HS-27A (cell line): ENCODE measurements at regions not wholly inside any gene's neighbourhood (a gene's known extent, or its start where the extent isn't known, plus 50 kb on each side); places are given as distances from the start of the nearest gene placed in this dataset.
A peak's percentile ranks its signal among the peaks of the same experiment; 100 is the strongest.
"Not testable (repeated sequence)": the region's sequence is repeated elsewhere in the genome, so short reads cannot be mapped to it uniquely, and the experiment has no call there.

Source experiments
- DNase-seq: peaks from one replicate; pipeline ENCODE4 v3.0.0-alpha.2; 2012; ENCODE audit warnings: low read depth, missing footprints

DNA sequence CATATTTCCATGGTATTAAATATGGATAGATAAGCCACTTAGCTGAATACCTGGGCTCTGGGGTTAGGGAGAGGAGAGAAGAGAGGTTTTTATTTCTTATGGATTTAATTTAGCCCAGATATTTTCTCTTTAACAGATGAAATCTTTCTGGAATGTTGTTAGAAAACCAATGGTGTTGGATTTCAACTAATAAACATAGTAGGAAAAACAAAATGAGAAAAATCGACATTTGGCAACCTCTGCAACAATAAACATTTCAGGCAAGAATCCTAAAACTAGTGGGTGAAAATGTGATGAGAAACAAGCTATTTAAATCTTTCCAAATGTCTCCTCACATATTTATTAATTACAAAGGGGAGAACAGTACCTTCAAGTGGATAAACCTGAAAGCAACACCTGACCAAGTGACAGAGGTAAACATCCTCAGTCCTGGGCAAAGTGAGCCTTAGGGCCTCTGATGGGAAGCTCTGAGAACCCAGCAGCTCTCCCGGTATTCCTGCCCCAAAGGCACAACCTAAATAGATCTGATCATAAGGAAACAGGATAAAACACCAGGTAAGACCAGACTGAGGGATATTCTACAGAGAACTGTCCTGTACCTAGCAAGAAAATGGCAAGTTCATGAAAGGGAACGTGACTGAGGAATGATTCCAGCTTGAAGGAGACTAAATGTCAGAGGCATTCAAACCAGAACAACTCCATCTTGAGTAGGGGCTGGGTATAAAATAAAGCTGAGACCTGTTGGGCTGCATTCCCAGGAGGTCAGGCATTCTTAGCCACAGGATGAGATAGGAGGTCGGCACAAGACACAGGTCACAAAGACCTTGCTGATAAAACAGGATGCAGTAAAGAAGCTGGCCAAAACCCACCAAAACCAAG lies 163.7 kb downstream of the ESM1 start:
- no peak for DNase-seq

DNA sequence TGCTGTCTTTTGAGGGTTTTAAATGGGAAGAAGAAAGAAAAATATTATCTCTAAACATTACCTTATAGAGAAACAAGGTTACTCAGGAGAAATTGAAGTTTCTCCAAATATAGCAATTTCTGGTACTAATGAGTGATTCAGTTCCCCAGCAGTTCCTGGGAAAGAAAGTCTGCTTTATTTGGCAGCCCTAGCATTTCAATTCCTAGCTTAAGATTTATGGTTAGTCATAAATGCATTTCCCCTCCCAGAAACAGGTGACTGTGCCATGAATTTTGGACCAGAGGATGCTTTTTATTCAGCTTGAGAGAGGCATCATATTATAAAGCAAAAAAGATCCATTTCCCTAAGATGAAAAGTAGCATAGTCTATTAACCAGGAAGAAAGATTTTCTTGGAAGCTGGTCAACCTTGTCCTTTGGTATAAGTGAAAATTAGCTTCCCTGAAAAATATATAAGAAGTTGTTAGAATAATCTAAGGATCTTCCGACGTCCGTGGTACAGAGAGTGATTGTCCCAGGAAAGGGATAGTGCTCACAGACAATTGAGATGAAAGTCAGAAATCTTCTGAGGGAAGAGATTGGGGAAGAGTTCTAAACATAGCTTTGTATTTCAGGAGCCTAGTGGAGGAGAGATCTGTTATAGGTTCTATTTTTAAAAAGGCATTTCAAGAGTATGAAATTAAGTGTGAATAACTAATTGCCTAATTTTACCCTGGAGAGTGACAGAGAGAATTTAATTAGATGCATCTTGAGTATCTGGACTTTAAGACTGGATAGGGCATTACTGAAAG lies 164.9 kb downstream of the ESM1 start:
- no peak for DNase-seq

- peak; percentile 12 for DNase-seq
Observed at GRCh38 chr5:54807421-54807820, 178.0 kb downstream of the ESM1 start.

DNA sequence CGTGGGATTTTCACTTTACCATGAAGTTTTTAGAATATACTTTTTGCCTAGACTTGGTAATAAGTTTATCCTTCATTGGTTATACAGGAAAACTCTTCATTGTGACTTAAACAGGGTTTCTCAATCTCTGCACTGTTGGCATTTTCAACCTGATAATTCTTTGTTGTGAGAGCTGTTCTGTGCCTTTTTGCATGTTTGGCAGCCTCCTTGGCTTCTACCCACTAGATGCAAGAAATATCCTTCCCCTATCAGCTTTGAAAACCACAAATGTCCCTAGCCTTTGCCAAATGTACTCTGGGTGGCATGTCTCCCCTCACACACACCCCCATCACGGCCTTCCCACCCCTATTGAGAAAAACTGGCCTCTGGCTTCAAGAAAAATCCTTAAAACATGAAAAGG lies 180.9 kb downstream of the ESM1 start:
- DNase-seq, result no peak

GRCh38 chr5:54804086-54804485 lies 181.3 kb downstream of the ESM1 start:
- DNase-seq, result no peak

GRCh38 chr5:54803471-54804011 lies 181.9 kb downstream of the ESM1 start:
- DNase-seq, result no peak

GRCh38 chr5:54799645-54800044 lies 185.7 kb downstream of the ESM1 start:
- no peak for DNase-seq

DNA sequence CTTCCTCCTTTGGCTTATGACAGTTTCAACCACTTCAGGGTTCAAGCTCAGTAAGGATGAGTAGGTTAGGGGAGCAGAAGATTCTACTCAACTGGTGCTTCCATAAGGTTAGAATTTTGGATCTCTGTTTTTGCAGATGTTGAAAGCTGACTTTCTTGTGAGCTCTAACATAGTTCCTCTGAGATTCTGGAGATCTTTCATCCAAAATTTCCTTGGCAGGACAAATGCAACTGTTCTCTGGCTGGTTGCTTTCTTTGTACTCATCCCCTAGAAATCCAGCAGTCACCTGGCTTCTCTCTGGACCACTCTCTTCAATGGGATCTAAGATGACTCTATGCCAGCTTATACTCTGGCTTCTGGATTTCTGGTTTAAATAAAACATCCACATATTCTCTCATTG lies 189.6 kb downstream of the ESM1 start:
- DNase-seq, result no peak

DNA sequence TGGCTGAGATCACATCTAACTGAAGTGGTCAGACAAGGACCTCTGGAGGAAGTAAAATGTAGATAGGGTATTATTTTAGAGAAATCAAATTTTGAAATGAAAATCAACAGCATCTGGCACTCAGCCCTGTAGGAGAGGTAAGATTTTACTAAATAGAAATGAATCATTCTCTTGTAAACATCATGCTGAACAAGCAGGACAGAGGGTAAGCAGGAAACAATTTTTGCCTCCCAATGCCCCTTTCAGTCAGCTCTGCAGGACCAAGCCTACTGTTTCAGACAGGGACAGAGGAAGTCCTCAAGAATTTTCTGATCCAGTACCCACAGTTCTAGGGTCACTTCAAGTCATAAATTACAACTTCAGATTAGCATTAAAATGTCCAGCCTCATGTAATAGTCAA lies 190.1 kb downstream of the ESM1 start:
- DNase-seq, result no peak

DNA sequence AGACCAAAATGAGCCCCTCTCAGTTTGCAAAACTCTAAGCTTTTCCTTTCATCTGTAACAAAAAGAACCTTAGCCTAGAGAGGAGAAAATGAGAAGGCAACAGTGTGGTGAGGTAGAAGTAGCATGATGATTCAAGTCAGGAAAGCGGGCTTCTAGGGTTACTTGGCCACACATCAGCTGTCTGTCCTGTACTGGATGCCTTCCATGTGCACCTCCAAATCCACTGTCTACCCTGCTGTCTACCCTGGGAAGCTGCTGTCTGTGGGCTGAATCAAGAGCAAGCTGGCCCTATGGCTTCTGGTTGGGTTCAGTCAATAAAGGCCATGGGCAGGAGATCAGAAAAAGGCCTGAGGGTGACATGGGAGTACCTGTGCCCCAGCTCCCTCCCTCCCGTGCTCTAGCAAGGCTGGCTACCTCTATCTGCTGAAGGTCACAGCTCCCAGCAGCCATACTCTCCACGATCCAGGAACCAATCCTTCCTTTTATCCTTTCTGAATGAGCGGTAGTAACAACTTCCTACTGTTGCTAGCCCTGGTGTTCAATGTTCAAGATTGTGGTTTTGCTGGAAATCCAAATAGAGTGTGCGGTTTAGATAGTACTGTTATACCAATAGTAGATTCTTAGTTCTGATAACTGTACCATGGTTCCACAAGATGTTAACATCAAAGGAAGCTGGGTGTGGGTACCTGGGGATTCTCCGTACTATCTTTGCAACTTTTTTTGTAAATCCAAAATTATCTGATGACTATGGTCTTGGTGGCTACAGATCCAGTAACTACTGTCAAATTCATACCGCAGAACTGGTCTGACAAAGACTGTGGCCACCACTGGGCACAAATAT lies 191.0 kb downstream of the ESM1 start:
- DNase-seq, result no peak

DNA sequence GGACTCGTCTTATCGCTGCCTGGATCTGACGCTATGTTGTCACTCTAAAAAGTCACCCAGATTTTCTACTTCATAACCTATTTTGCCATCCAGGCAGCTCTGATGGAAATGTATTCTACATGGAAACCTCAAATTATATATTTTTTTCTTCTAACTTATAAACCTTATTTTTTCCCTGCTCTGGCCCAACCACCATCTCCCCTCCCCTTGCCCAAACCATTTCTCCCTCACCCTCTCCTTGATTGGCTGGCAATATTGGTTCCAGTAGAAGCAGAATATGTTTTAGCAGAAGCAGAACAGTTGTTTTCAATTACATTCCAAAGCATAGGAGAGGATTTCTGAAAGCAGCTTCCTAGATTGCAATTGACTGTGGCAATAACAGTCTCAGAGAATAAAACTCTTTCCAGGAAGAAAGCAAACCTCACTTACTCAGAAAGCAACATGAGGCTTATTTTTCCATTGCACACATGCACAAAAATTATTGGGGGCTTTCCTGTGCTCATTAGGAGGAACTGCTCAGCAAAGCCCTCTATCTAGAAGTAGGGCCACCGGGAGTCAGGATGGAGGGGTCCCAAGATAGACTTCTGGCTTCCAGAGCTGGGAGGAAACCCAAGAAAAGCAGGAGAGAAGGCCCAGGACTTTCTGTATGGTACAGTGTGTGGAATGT lies 191.8 kb downstream of the ESM1 start:
- no peak for DNase-seq

DNA sequence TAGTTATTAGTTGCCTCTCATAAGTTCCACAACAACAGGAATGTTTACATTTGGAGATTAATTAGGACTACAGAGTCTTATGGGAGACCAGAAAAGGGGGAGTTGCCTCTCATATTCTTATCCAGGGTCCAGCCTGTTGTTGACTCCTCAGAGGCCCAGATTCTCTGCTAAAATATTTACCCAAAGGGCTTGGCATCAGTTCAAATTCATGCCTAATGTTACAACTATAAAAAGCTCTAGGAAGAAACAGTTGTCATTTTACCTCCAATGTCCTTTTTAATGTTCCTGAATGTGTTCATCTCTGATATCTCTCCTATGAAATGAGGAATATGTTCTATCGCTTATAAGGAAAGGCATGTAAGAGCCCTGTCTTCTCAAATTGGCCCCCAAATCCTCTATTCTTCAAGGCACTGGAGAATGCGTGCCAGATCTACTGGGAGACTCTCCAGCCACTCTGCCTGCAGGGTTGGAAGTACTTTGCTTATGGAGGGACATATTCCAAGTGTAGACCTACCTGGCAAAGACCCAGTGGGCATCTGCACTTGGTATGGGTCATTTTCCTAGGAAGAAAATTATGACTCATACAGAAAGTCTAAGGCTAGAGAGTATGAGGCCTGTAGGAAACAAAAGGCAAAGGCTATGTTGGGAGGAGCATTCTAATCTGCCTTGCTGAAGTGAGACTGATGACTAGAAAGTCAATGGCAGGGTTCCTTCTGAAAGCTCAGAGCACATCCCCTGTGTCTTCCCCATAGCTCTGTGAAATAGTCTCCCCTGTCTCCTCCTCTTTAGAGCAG lies 192.6 kb downstream of the ESM1 start:
- DNase-seq, result no peak

GRCh38 chr5:54787910-54788309 lies 197.5 kb downstream of the ESM1 start:
- DNase-seq, result not testable (repeated sequence)

- DNase-seq, result no peak
Observed at GRCh38 chr5:54785729-54786591, 199.4 kb downstream of the ESM1 start.

GRCh38 chr5:54778783-54779182 lies 206.6 kb downstream of the ESM1 start:
- DNase-seq, result no peak

DNA sequence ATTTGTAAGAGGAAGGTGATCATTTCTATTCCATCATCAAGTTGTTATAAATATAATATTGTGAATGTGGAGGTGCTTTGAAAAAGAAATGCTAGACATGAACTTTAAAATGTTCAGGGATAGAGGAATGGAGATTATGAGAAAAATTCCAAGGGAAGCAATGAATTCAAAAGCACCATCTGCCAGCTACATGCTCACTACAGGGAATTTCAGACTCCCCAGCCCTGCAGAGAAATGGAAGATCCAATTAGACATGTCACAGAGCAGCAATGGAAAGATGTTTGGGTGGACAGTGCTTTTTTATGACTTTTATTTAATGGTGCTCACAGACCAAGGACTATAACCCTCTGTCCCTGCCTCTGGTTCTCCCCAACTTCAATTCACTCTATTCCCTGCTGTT lies 209.7 kb downstream of the ESM1 start:
- no peak for DNase-seq

DNA sequence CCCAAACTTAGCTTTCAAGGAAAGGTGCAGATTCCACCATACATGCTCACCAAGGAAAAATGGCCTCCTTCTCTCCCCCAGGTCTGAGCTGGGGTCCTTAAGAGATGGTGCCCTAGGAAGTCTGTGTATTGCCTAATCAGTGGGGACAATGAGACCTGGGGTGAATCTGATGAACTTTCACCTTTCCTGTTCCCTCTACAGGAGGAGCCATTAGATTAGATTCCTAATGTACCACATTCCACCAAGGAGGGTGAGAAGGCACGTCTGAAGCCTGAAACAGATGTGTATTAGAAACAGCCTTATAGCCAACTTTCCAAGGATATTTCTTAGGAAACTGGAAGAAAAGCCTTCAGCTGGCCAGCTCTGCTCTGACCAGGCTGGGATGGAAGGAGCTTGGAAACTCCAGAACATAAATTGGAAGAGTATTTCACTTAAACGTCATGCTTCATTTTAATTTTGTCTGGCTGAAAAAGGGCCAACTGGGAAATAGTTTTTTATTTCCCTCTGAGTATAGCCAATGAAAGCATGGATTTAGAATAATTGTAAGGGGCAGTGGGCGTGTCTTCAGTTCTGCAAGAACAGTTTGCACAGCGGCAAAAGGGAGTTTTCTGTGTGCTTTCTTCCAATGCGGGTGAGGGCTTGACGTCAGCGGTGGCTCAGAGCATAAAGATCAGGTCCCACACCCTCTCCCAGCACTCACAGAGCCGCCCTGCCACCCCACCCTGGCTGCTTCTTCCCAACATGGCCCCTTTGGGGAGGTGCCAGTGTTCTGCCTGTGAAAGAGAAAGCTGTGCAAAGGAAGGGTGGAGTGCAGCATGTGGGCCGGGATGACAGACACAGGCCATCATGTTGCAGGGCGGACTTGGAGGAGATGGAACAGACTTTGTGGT lies 210.9 kb downstream of the ESM1 start:
- DNase-seq, result no peak

DNA sequence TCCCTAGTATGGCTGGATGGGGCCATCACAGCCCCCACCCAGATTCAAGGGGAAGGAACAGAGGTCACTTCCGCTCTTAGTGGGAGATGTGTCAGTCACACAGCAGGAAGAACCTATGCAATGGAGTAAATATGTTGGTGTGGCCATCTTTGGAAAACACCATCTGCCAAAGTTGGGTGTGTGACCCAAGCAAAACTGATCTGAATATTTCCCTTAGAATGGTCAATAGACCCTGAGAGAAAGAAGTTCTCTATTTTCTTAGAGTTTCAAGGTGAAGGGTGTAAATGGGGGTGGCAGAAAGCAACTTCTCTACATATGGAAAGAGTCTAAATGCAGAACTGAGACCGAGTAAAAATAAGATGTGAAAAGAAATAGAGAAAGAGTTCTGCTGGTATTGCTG lies 212.7 kb downstream of the ESM1 start:
- no peak for DNase-seq

DNA sequence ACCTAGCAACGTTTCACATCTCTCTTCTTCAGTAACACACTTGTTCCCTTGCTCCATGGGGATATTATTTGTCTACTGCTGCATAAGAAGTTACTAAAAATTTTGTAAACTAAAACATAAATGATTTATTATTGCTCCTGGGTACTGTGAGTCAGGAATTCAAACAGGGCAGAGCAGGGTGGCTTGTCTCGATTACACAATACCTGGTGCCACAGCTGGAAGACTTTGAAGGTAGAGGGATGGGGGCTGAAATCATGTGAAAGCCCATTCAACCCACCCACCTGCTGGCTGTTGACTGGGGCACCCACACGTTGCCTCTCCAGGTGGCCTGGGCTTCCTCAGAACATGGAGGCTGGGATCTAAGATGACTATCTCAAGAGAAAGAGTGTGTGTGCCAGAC lies 213.2 kb downstream of the ESM1 start:
- no peak for DNase-seq
